Vagina (tissue), 2 donors: ENCODE measurements at regions not wholly inside any gene's neighbourhood (a gene's known extent, or its start where the extent isn't known, plus 50 kb on each side); places are given as distances from the start of the nearest gene placed in this dataset.

Experiments used
- DNase-seq, 2 donors: peaks; one replicate each; pipeline ENCODE4 v3.0.0-alpha.2; 2017; ENCODE audit errors: extremely low spot score in 2 of 2
- H3K27ac ChIP-seq: fragments of 200-600 bp; sonication (generic); one replicate; pipeline ENCODE4 v1.5.1; 2019
- H3K27me3 ChIP-seq: fragments of 200-600 bp; sonication (generic); one replicate; pipeline ENCODE4 v1.5.1; 2019
- H3K36me3 ChIP-seq, 2 donors: fragments of 200-600 bp; sonication (generic); one replicate each; pipeline ENCODE4 v1.5.1; 2017 to 2019
- H3K4me1 ChIP-seq: fragments of 200-600 bp; sonication (generic); one replicate; pipeline ENCODE4 v1.5.1; 2019
- H3K4me3 ChIP-seq, 2 donors: fragments of 200-600 bp; sonication (generic); 1 replicate in 1 of 2; 2 replicates in 1 of 2; pipeline ENCODE4 v1.5.1; 2016 to 2019
- H3K9me3 ChIP-seq: fragments of 200-600 bp; sonication (generic); one replicate; pipeline ENCODE4 v1.5.1; 2019
- POLR2A ChIP-seq, 2 donors: fragments of 450-650 bp; IDR thresholded peaks; one replicate each; pipeline ENCODE4 v1.6.1; 2017; ENCODE audit warnings: antibody characterized with exemption in 2 of 2, mild to moderate bottlenecking in 2 of 2, moderate library complexity in 2 of 2
- POLR2AphosphoS5 ChIP-seq, 2 donors: sonication (generic); formaldehyde crosslinking; IDR thresholded peaks; one replicate each; pipeline ENCODE4 v1.9.0; 2017; ENCODE audit warnings: antibody characterized with exemption in 2 of 2, mild to moderate bottlenecking in 2 of 2, low read depth in 1 of 2; ENCODE audit not compliant: insufficient read depth in 1 of 2
- intact Hi-C: fragments of 100-400 bp; cut with DNase I; formaldehyde crosslinking; loops from one replicate; pipeline ENCODE4 v1.15.1; 2023
- TF ChIP-seq, protein P1 (sequence below), 3 experiments: fragments of 450-650 bp in 2 of 3; fragments of 200-600 bp in 1 of 3; sonication (generic) in 1 of 3; IDR thresholded peaks; one replicate each; pipeline ENCODE4 v1.5.1; 2017 to 2019; ENCODE audit warnings: antibody characterized with exemption in 3 of 3, mild to moderate bottlenecking in 2 of 3, moderate library complexity in 2 of 3

DNA sequence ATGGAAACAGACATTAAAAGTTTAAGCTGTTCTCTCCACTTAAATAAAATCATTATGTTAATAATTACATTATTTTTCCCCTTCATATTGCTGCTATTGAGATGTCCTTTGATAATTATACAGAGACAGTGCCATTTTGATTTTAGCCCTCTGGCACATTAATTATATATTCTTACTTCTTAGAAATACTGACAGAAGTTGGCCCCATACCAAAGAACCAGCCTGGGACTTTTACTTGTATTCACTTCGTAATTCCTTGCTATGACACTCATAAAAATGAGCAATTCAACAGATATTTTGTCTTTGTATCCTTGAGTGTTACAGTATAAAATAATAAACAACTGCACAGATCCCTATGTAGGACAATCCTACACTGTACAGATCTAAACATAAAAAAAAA, 743.7 kb downstream of the TBC1D32 start:
- no peak for DNase-seq
- no peaks in the 10 kb centered on the region for H3K27me3 ChIP-seq
- no peak for TF ChIP-seq POLR2AphosphoS5 (IDR thresholded peaks at IDR 0.05; ENCODE audit: insufficient read depth in 1 of 2, low read depth in 1 of 2)
- TF ChIP-seq, protein P1, sequence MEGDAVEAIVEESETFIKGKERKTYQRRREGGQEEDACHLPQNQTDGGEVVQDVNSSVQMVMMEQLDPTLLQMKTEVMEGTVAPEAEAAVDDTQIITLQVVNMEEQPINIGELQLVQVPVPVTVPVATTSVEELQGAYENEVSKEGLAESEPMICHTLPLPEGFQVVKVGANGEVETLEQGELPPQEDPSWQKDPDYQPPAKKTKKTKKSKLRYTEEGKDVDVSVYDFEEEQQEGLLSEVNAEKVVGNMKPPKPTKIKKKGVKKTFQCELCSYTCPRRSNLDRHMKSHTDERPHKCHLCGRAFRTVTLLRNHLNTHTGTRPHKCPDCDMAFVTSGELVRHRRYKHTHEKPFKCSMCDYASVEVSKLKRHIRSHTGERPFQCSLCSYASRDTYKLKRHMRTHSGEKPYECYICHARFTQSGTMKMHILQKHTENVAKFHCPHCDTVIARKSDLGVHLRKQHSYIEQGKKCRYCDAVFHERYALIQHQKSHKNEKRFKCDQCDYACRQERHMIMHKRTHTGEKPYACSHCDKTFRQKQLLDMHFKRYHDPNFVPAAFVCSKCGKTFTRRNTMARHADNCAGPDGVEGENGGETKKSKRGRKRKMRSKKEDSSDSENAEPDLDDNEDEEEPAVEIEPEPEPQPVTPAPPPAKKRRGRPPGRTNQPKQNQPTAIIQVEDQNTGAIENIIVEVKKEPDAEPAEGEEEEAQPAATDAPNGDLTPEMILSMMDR (IDR thresholded peaks at IDR 0.05), result no peak
- no peak for TF ChIP-seq POLR2A (IDR thresholded peaks at IDR 0.05)
- no peaks in the 10 kb centered on the region for H3K36me3 ChIP-seq
- H3K9me3 ChIP-seq, result no peaks in the 10 kb centered on the region
- no peaks in the 10 kb centered on the region for H3K4me1 ChIP-seq
- no peak overlapping the region for H3K4me3 ChIP-seq
- no peak overlapping the region for H3K27ac ChIP-seq
- intact Hi-C loops, result no loop called here

- intact Hi-C loops, result no loop called here
- H3K4me3 ChIP-seq, result no peak overlapping the region
- no peak for TF ChIP-seq POLR2A (IDR thresholded peaks at IDR 0.05)
- no peak for TF ChIP-seq POLR2AphosphoS5 (IDR thresholded peaks at IDR 0.05; ENCODE audit: insufficient read depth in 1 of 2, low read depth in 1 of 2)
- TF ChIP-seq, protein P1 (IDR thresholded peaks at IDR 0.05), result no peak
- no peaks in the 10 kb centered on the region for H3K27me3 ChIP-seq
- DNase-seq, result no peak
- no peaks in the 10 kb centered on the region for H3K4me1 ChIP-seq
- H3K36me3 ChIP-seq, result no peaks in the 10 kb centered on the region
- H3K27ac ChIP-seq, result no peak overlapping the region
- no peaks in the 10 kb centered on the region for H3K9me3 ChIP-seq
These were observed 745.9 kb downstream of the TBC1D32 start for GRCh38 chr6:120588424-120588823.

GRCh38 chr6:120587381-120587780, 746.9 kb downstream of the TBC1D32 start:
- H3K4me1 ChIP-seq, result no peaks in the 10 kb centered on the region
- TF ChIP-seq POLR2AphosphoS5 (IDR thresholded peaks at IDR 0.05; ENCODE audit: insufficient read depth in 1 of 2, low read depth in 1 of 2) (no peak), POLR2A (IDR thresholded peaks at IDR 0.05) (no peak)
- TF ChIP-seq, protein P1 (IDR thresholded peaks at IDR 0.05), result no peak
- H3K9me3 ChIP-seq, result no peaks in the 10 kb centered on the region
- H3K27ac ChIP-seq, result no peak overlapping the region
- intact Hi-C loops, result no loop called here
- H3K27me3 ChIP-seq, result no peaks in the 10 kb centered on the region
- H3K36me3 ChIP-seq, result no peaks in the 10 kb centered on the region
- no peak for DNase-seq
- no peak overlapping the region for H3K4me3 ChIP-seq

DNA sequence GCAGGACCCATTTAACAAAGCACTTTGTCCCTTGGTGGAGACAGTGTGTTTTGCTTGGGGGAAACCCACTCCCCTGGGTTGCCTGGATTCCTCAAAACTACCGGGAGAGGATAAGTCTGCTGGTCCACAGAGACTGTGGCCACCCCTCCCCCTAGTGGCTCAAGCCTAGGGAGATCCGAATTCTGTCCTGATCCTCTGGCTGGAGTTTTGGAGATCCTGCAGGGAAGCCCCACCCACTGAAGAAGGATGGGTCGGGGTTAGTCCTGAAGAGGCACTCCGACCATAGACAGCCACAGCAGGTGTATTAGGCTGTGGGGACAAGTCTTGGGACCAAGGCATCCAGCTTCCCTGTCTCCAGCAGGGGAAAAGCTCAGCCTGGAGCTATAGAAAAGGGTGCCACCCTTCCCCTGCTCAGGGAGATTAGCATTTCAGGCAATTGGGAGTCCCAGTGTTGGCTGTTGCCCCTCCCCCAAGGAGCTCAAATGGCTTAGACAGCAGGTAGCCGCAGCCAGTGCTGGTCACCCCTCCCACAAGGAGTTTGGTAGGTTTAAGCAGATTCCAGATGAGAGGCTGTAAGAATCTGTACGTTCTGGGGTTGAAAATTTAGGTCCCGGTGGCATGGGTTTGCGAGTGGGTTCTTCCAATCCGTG, 750.0 kb downstream of the TBC1D32 start:
- no peaks in the 10 kb centered on the region for H3K36me3 ChIP-seq
- no peaks in the 10 kb centered on the region for H3K9me3 ChIP-seq
- intact Hi-C loops, result no loop called here
- H3K4me3 ChIP-seq, result no peak overlapping the region
- no peak overlapping the region for H3K27ac ChIP-seq
- no peak for DNase-seq
- no peaks in the 10 kb centered on the region for H3K27me3 ChIP-seq
- TF ChIP-seq, protein P1 (IDR thresholded peaks at IDR 0.05), result no peak
- TF ChIP-seq POLR2A (IDR thresholded peaks at IDR 0.05) (no peak), POLR2AphosphoS5 (IDR thresholded peaks at IDR 0.05; ENCODE audit: insufficient read depth in 1 of 2, low read depth in 1 of 2) (no peak)
- H3K4me1 ChIP-seq, result no peaks in the 10 kb centered on the region

- H3K27ac ChIP-seq, result no peak overlapping the region
- intact Hi-C loops, result no loop called here
- TF ChIP-seq POLR2AphosphoS5 (IDR thresholded peaks at IDR 0.05; ENCODE audit: insufficient read depth in 1 of 2, low read depth in 1 of 2) (no peak), POLR2A (IDR thresholded peaks at IDR 0.05) (no peak)
- TF ChIP-seq, protein P1 (IDR thresholded peaks at IDR 0.05), result no peak
- no peak for DNase-seq
- no peaks in the 10 kb centered on the region for H3K4me1 ChIP-seq
- no peak overlapping the region for H3K4me3 ChIP-seq
- no peaks in the 10 kb centered on the region for H3K9me3 ChIP-seq
- H3K36me3 ChIP-seq, result no peaks in the 10 kb centered on the region
- no peaks in the 10 kb centered on the region for H3K27me3 ChIP-seq
These were observed 758.2 kb downstream of the TBC1D32 start for GRCh38 chr6:120576061-120576460.
